ENCODE measurements at regions not wholly inside any gene's neighbourhood (a gene's known extent, or its start where the extent isn't known, plus 50 kb on each side); places are given as distances from the start of the nearest gene placed in this dataset.

- Mint-ChIP-seq H3K27me3 (ENCODE audit: low read depth) (peaks cover 82% of the 10 kb centered on the region), H3K36me3 (ENCODE audit: insufficient read depth in 2 of 2) (peaks cover 2% of the 10 kb centered on the region in 2 donors), H3K4me1 (ENCODE audit: low read depth) (peaks cover 22% of the 10 kb centered on the region), H3K9me3 (peaks cover 0 to 4% of the 10 kb centered on the region in 2 donors), H3K27ac (no peak overlapping the region), H3K4me3 (peak overlapping the region in 1 of 2 donors; percentile 14)
- ATAC-seq (replicated peaks in 1 of 2) (peak; percentile 75 to 96), DNase-seq (peak; percentile 45 to 59)
These were observed 55.8 kb upstream of the SHC3 start for GRCh38 chr9:89234205-89235067.

DNA sequence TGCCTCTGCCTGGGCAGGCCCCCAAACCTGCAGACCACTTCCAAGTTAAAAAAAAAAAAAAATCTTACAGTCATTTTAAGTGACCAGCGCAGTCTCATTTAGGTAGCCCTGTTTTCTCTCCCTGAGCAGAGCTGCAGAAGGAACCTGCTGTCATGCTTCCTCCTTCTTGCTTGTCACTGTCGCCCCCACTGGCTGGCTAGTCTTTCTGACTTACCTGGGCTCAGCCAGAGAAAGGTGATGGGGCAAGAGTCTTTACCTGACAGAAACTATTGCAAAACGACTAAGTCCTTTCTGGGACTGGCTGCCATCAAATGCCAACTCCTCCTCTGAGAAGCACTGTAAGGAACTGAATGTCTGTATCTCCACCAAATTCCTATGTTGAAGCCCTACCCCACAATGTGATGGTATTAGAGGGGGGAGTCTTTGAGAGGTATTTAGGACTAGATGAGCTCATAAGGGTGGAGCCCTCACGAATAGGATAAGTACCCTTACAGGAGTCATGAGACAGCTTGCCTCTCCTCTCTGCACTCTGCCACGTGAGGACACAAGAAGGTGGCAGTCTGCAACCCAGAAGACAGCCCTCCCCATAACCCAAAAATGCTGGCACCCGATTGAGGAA, 58.4 kb upstream of the SHC3 start:
- Mint-ChIP-seq H3K9me3 (no peaks in the 10 kb centered on the region), H3K36me3 (ENCODE audit: insufficient read depth in 2 of 2) (peaks cover 0 to 4% of the 10 kb centered on the region in 2 donors), H3K27ac (no peak overlapping the region)

GRCh38 chr9:89238424-89238823, 59.8 kb upstream of the SHC3 start:
- Mint-ChIP-seq H3K9me3 (no peaks in the 10 kb centered on the region), H3K4me3 (no peak overlapping the region), H3K36me3 (ENCODE audit: insufficient read depth in 2 of 2) (peaks cover 0 to 4% of the 10 kb centered on the region in 2 donors), H3K27me3 (ENCODE audit: low read depth) (peaks cover 58% of the 10 kb centered on the region), H3K4me1 (ENCODE audit: low read depth) (peaks cover 22% of the 10 kb centered on the region), H3K27ac (no peak overlapping the region)
- DNase-seq, result no peak
- no peak for ATAC-seq (replicated peaks in 1 of 2)

More for the DNA sequence above, 58.4 kb upstream of the SHC3 start:
- Mint-ChIP-seq H3K4me1 (ENCODE audit: low read depth) (peaks cover 22% of the 10 kb centered on the region), H3K27me3 (ENCODE audit: low read depth) (peaks cover 71% of the 10 kb centered on the region), H3K4me3 (no peak overlapping the region)
- DNase-seq (no peak), ATAC-seq (replicated peaks in 1 of 2) (no peak)

- DNase-seq (no peak), ATAC-seq (replicated peaks in 1 of 2) (no peak)
- peaks cover 0 to 4% of the 10 kb centered on the region in 2 donors for H3K36me3 Mint-ChIP-seq (ENCODE audit: insufficient read depth in 2 of 2)
These were observed 64.9 kb upstream of the SHC3 start for GRCh38 chr9:89243296-89244061.

DNA sequence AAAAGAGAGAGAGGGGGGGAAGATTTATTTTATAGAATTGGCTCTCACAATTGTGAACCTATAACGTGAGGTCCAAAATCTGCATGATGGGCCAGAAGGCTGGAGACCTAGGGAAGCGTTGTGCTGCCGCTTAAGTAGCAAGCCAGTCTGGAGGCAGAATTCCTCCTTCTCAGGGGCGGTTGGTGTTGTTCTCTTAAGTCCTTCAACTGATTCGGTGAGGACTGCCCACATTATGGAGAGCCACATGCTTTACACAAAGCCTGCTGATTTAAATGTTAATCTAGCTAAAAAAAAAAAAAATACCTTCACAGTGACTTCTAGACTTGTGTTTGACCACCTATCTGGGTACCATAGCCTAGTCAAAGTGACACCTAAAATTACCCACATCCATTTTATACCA, 64.2 kb upstream of the CKS2 start:
- Mint-ChIP-seq H3K4me1 (ENCODE audit: low read depth) (no peaks in the 10 kb centered on the region), H3K4me3 (no peak overlapping the region), H3K36me3 (ENCODE audit: insufficient read depth in 2 of 2) (no peaks in the 10 kb centered on the region), H3K27ac (no peak overlapping the region), H3K27me3 (ENCODE audit: low read depth) (no peaks in the 10 kb centered on the region), H3K9me3 (no peaks in the 10 kb centered on the region)
- no peak for DNase-seq
- no peak for ATAC-seq (replicated peaks in 1 of 2)

More at GRCh38 chr9:89243296-89244061, 64.9 kb upstream of the SHC3 start:
- no peak overlapping the region for H3K4me3 Mint-ChIP-seq
- peaks cover 14% of the 10 kb centered on the region for H3K27me3 Mint-ChIP-seq (ENCODE audit: low read depth)
- no peaks in the 10 kb centered on the region for H3K9me3 Mint-ChIP-seq
- no peak overlapping the region for H3K27ac Mint-ChIP-seq
- no peaks in the 10 kb centered on the region for H3K4me1 Mint-ChIP-seq (ENCODE audit: low read depth)

DNA sequence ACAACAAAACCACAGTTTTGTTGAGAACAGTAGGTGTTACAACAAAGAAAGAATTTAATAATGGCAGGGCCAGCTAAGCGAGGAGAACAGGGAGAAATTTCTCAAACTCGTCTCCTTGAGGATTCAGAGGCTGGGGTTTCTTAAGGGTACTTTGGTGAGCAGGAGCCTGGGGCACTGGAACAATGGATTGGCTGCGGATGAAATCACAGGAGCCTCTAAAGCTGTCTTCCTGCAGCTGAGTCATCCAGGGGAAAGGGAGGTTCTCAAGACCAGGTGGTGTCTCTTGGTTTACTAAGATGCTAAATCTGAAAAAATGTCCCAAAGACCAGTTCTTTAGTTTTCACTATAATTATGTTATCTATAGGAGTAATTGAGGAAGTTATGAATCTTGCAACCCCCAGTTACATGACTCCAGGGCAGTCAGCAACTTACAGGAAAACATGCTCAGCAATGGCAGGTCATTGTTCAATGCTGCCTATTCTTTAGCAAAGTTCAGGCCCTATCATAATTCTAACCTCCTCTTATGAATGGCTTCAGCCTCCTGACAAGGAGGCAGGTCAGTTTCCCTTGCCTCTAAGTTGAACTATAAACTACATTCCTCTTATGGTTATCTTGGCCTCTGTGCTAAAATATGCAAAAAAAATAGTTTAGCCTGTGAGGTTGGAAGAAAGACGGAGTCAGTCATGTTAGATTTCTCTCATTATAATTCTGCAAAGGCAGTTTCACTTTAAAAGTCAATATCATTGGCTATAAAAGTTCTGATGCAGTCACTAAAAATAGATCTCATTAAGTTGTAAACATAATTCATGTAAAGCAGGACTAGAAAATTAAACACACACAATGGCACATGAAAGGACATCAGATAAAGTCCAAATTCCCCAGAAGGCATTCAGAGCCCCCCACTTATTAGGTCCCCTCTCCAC, 63.3 kb upstream of the CKS2 start:
- no peak overlapping the region for H3K27ac Mint-ChIP-seq

DNA sequence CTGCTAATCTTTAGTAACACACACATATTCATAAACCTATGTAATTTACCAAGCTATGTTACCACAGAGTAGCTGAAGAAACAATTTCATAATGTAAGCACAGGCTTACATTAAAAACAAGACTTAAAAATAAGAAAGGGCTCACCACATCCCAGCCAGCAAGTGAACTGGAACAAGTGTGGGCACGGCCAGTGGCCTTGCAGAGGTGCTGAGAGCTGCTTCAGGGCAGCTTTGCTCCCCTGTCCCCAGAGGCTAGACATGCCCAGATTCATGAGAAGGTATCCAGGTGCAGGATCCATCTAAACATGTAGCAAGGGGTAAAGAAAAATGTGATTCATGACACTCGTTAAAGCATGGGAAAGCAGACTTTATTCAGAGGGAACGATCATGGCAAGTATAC, 62.0 kb upstream of the CKS2 start:
- H3K4me3 Mint-ChIP-seq, result no peak overlapping the region
- no peaks in the 10 kb centered on the region for H3K36me3 Mint-ChIP-seq (ENCODE audit: insufficient read depth in 2 of 2)
- ATAC-seq (replicated peaks in 1 of 2) (no peak), DNase-seq (no peak)
- H3K27ac Mint-ChIP-seq, result no peak overlapping the region
- H3K9me3 Mint-ChIP-seq, result no peaks in the 10 kb centered on the region
- H3K4me1 Mint-ChIP-seq (ENCODE audit: low read depth), result no peaks in the 10 kb centered on the region
- no peaks in the 10 kb centered on the region for H3K27me3 Mint-ChIP-seq (ENCODE audit: low read depth)

More for the DNA sequence above, 63.3 kb upstream of the CKS2 start:
- Mint-ChIP-seq H3K9me3 (no peaks in the 10 kb centered on the region), H3K27me3 (ENCODE audit: low read depth) (no peaks in the 10 kb centered on the region), H3K4me3 (no peak overlapping the region), H3K4me1 (ENCODE audit: low read depth) (no peaks in the 10 kb centered on the region), H3K36me3 (ENCODE audit: insufficient read depth in 2 of 2) (no peaks in the 10 kb centered on the region)
- DNase-seq, result no peak
- ATAC-seq (replicated peaks in 1 of 2), result no peak

DNA sequence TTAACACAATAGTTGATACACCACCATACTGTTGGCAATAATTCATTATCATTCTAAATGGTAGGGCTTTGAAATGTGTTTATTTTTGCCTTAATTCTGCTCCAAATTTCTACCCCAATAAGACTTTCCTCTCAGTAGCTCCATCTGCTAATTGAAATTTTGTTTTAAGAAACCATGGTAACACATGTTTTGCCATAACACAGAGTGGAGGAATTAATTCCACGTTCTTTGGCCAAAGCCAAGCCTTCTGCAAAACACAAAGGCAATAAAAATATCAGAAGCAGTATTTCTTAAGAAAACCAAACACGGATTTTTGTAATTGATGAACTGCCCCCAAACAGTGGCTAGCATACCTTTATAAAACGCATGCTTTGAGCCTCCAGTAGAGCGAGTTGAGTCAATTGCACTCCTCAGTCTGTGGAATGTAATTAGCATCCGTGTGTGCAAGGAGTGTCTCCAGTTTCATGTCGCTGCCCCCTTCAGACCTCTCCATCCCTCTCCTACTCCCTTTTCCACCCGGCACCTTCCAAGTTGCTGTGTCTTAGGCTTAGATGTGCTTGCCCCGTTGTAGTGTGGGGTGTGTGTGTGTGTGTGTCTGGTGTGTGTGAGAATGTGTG, 58.2 kb upstream of the CKS2 start:
- no peaks in the 10 kb centered on the region for H3K9me3 Mint-ChIP-seq
- no peaks in the 10 kb centered on the region for H3K36me3 Mint-ChIP-seq (ENCODE audit: insufficient read depth in 2 of 2)
- ATAC-seq (replicated peaks in 1 of 2) (no peak), DNase-seq (no peak)
- H3K4me1 Mint-ChIP-seq (ENCODE audit: low read depth), result no peaks in the 10 kb centered on the region
- no peak overlapping the region for H3K4me3 Mint-ChIP-seq
- no peak overlapping the region for H3K27ac Mint-ChIP-seq
- H3K27me3 Mint-ChIP-seq (ENCODE audit: low read depth), result no peaks in the 10 kb centered on the region

DNA sequence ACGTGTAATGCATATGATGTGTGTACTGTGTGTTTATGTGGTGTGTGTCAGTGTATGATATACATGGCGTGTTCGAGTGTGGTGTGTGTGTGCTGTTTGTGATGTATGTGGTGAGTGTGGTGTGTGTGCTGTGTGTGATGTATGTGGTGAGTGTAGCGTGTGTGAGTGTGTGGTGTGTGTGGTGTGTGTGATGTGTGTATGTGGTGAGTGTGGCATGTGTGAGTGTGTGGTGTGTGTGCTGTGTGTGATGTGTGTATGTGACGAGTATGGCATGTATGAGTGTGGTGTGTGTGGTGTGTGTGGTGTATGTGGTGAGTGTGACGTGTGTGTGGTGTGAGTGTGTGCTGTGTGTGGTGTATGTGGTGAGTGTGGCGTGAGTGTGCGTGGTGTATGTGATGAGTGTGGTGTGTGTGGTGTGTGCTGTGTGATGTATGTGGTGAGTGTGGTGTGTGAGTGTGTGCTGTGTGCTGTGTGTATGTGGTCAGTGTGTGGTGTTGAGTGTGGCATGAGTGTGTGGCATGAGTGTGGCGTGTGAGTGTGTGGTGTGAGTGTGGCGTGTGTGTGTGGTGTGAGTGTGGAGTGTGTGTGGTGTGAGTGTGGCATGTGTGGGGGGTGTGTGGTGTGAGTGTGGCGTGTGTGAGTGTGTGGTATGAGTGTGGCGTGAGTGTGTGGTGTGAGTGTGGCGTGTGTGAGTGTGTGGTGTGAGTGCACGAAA, 56.8 kb upstream of the CKS2 start:
- Mint-ChIP-seq H3K4me1 (ENCODE audit: low read depth) (no peaks in the 10 kb centered on the region), H3K4me3 (no peak overlapping the region), H3K36me3 (ENCODE audit: insufficient read depth in 2 of 2) (no peaks in the 10 kb centered on the region), H3K27me3 (ENCODE audit: low read depth) (no peaks in the 10 kb centered on the region), H3K27ac (no peak overlapping the region), H3K9me3 (no peaks in the 10 kb centered on the region)
- DNase-seq (no peak), ATAC-seq (replicated peaks in 1 of 2) (no peak)

DNA sequence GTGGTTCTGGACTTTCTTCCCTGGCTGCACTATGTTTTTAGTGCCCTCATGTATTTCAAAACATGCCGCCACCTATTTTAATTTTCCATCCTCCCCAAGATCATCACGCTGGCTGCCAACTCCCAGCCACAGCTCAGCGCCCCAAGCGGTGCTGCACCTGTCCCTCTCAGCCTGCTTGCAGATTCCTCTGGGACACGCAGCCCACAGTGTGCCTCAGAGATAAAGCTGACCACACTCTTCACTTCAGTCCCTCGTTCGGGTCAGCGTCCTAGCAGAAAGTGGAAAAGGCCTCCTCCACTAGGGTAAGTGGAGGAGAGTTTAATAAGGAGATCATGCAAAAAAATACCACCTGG, 56.2 kb upstream of the CKS2 start:
- DNase-seq, result no peak
- Mint-ChIP-seq H3K4me1 (ENCODE audit: low read depth) (no peaks in the 10 kb centered on the region), H3K9me3 (no peaks in the 10 kb centered on the region), H3K36me3 (ENCODE audit: insufficient read depth in 2 of 2) (no peaks in the 10 kb centered on the region), H3K4me3 (no peak overlapping the region), H3K27ac (no peak overlapping the region), H3K27me3 (ENCODE audit: low read depth) (no peaks in the 10 kb centered on the region)
- no peak for ATAC-seq (replicated peaks in 1 of 2)

GRCh38 chr9:89256225-89256624, 54.8 kb upstream of the CKS2 start:
- DNase-seq (no peak), ATAC-seq (replicated peaks in 1 of 2) (no peak)
- Mint-ChIP-seq H3K4me3 (no peak overlapping the region), H3K4me1 (ENCODE audit: low read depth) (no peaks in the 10 kb centered on the region), H3K36me3 (ENCODE audit: insufficient read depth in 2 of 2) (no peaks in the 10 kb centered on the region), H3K27me3 (ENCODE audit: low read depth) (no peaks in the 10 kb centered on the region), H3K9me3 (no peaks in the 10 kb centered on the region), H3K27ac (no peak overlapping the region)

GRCh38 chr9:89256642-89257041, 54.4 kb upstream of the CKS2 start:
- no peak overlapping the region for H3K27ac Mint-ChIP-seq
- no peaks in the 10 kb centered on the region for H3K36me3 Mint-ChIP-seq (ENCODE audit: insufficient read depth in 2 of 2)
- no peak for DNase-seq
- H3K9me3 Mint-ChIP-seq, result no peaks in the 10 kb centered on the region
- H3K4me3 Mint-ChIP-seq, result no peak overlapping the region
- no peaks in the 10 kb centered on the region for H3K27me3 Mint-ChIP-seq (ENCODE audit: low read depth)
- no peak for ATAC-seq (replicated peaks in 1 of 2)
- no peaks in the 10 kb centered on the region for H3K4me1 Mint-ChIP-seq (ENCODE audit: low read depth)

Data from activated T-cell treated with anti-CD3 and anti-CD28 coated beads, Interleukin-2, amount 50 U/mL, for 72 hours (primary cell).